MCF 10A (cell line): ENCODE measurements at regions not wholly inside any gene's neighbourhood (a gene's known extent, or its start where the extent isn't known, plus 50 kb on each side); places are given as distances from the start of the nearest gene placed in this dataset.

ENCODE experiments used
- BruUV-seq: library from RNA; stranded (reverse); fragments of 400-500 nt; replicated peaks from 2 replicates; lab custom pipeline; 2021; lab: Mats Ljungman, UMichigan
- CTCF ChIA-PET: fragments of 300-600 bp; sonication (Branson Sonifier 250); formaldehyde crosslinking; extraction: SDS; loops from one replicate; lab custom pipeline; 2021; ENCODE audit warnings: antibody characterized with exemption, inconsistent platforms; lab: Yijun Ruan, JAX
- POLR2A ChIA-PET: fragments of 300-600, 350-650 bp; sonication (Branson Sonifier 250); formaldehyde crosslinking; extraction: SDS; loops from one replicate; lab custom pipeline; 2020; ENCODE audit warnings: antibody characterized with exemption, inconsistent platforms; lab: Yijun Ruan, JAX
- DNase-seq: peaks from one replicate; pipeline ENCODE4 v3.0.0-alpha.2; 2018; ENCODE audit not compliant: unreplicated experiment
- H3K27ac Mint-ChIP-seq: one replicate; pipeline ENCODE4 v1.8.0; 2022; ENCODE audit warnings: mild to moderate bottlenecking, low read depth, mixed read lengths; ENCODE audit not compliant: unreplicated experiment
- H3K27me3 Mint-ChIP-seq: one replicate; pipeline ENCODE4 v1.8.0; 2022; ENCODE audit warnings: mixed read lengths; ENCODE audit not compliant: insufficient read depth, unreplicated experiment
- H3K36me3 Mint-ChIP-seq: one replicate; pipeline ENCODE4 v1.8.0; 2022; ENCODE audit warnings: mild to moderate bottlenecking, moderate library complexity, mixed read lengths; ENCODE audit not compliant: insufficient read depth, unreplicated experiment
- H3K4me1 Mint-ChIP-seq: one replicate; pipeline ENCODE4 v1.8.0; 2022; ENCODE audit warnings: mixed read lengths; ENCODE audit not compliant: insufficient read depth, unreplicated experiment
- H3K4me3 Mint-ChIP-seq: one replicate; pipeline ENCODE4 v1.8.0; 2022; ENCODE audit warnings: mild to moderate bottlenecking, moderate library complexity, mixed read lengths; ENCODE audit not compliant: unreplicated experiment
- H3K9me3 Mint-ChIP-seq: one replicate; pipeline ENCODE4 v1.8.0; 2022; ENCODE audit warnings: mixed read lengths; ENCODE audit not compliant: unreplicated experiment
- intact Hi-C: fragments of 100-400 bp; cut with micrococcal nuclease; formaldehyde crosslinking; loops from 2 replicates; pipeline ENCODE4 v1.14.1; 2022
- TF ChIP-seq, protein P1 (sequence below): fragments of 200-600 bp; IDR thresholded peaks from one replicate; pipeline ENCODE4 v1.8.0; 2022; ENCODE audit warnings: antibody characterized with exemption, mild to moderate bottlenecking; ENCODE audit not compliant: unreplicated experiment

GRCh38 chrX:9227276-9227675, 193.3 kb upstream of the FAM9B start:
- TF ChIP-seq, protein P1, sequence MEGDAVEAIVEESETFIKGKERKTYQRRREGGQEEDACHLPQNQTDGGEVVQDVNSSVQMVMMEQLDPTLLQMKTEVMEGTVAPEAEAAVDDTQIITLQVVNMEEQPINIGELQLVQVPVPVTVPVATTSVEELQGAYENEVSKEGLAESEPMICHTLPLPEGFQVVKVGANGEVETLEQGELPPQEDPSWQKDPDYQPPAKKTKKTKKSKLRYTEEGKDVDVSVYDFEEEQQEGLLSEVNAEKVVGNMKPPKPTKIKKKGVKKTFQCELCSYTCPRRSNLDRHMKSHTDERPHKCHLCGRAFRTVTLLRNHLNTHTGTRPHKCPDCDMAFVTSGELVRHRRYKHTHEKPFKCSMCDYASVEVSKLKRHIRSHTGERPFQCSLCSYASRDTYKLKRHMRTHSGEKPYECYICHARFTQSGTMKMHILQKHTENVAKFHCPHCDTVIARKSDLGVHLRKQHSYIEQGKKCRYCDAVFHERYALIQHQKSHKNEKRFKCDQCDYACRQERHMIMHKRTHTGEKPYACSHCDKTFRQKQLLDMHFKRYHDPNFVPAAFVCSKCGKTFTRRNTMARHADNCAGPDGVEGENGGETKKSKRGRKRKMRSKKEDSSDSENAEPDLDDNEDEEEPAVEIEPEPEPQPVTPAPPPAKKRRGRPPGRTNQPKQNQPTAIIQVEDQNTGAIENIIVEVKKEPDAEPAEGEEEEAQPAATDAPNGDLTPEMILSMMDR = no peak
- ChIA-PET CTCF (interaction anchor here (0.6 kb wide), 1 partner anchor 410 kb away, joined by 3 read pairs; no protein-coding TSS in a partner anchor), POLR2A (interaction anchor here (0.5 kb wide), 1 partner anchor 200 kb away, joined by 3 read pairs; no protein-coding TSS in a partner anchor)
- H3K4me3 Mint-ChIP-seq = no peak overlapping the region
- intact Hi-C loops = no loop called here
- no peaks in the 10 kb centered on the region for H3K27me3 Mint-ChIP-seq
- no peak overlapping the region for H3K27ac Mint-ChIP-seq
- no peaks in the 10 kb centered on the region for H3K36me3 Mint-ChIP-seq
- H3K9me3 Mint-ChIP-seq = no peaks in the 10 kb centered on the region
- no peak for DNase-seq
- BruUV-seq = no TSS peak
- H3K4me1 Mint-ChIP-seq = peaks cover 6% of the 10 kb centered on the region

GRCh38 chrX:9231491-9231890, 197.6 kb upstream of the FAM9B start:
- TF ChIP-seq, protein P1 = no peak
- Mint-ChIP-seq H3K27me3 (no peaks in the 10 kb centered on the region), H3K9me3 (no peaks in the 10 kb centered on the region), H3K36me3 (no peaks in the 10 kb centered on the region), H3K4me3 (no peak overlapping the region), H3K4me1 (peaks cover 6% of the 10 kb centered on the region), H3K27ac (no peak overlapping the region)
- ChIA-PET CTCF (no interaction called here), POLR2A (no interaction called here)
- DNase-seq = peak; percentile 37
- no TSS peak for BruUV-seq
- intact Hi-C loops = no loop called here

GRCh38 chrX:9233141-9233540, 199.2 kb upstream of the FAM9B start:
- no TSS peak for BruUV-seq
- H3K36me3 Mint-ChIP-seq = no peaks in the 10 kb centered on the region
- H3K27me3 Mint-ChIP-seq = no peaks in the 10 kb centered on the region
- intact Hi-C loops = no loop called here
- peaks cover 6% of the 10 kb centered on the region for H3K4me1 Mint-ChIP-seq
- CTCF ChIA-PET = interaction anchor here (0.9 kb wide), 1 partner anchor 89 kb away, joined by 3 read pairs; no protein-coding TSS in a partner anchor
- H3K4me3 Mint-ChIP-seq = no peak overlapping the region
- POLR2A ChIA-PET = no interaction called here
- no peak overlapping the region for H3K27ac Mint-ChIP-seq
- TF ChIP-seq, protein P1 = no peak
- no peak for DNase-seq
- H3K9me3 Mint-ChIP-seq = no peaks in the 10 kb centered on the region

DNA sequence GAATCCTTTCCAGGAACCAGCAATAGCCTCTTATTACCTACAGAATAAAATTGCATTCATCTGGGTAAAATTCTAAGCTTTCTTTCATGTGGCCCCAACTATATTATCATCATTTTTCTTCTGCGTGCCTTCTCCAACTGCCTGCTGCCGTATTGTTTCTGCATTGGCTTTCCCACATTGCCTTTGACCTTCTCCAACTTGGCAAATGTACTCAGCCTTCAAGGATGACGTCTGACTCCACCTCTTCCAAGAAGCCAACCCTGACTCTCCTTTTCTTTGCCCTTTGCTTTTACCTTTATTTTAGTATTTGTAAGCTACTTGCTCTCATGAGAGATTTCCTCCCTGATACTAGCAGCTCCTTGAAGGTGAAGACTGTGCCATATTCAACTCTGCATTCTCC, 200.4 kb upstream of the FAM9B start:
- ChIA-PET CTCF (no interaction called here), POLR2A (no interaction called here)
- BruUV-seq = no TSS peak
- Mint-ChIP-seq H3K27me3 (no peaks in the 10 kb centered on the region), H3K4me3 (no peak overlapping the region), H3K36me3 (no peaks in the 10 kb centered on the region), H3K27ac (no peak overlapping the region), H3K9me3 (no peaks in the 10 kb centered on the region), H3K4me1 (peaks cover 6% of the 10 kb centered on the region)
- intact Hi-C loops = no loop called here
- TF ChIP-seq, protein P1 = no peak
- DNase-seq = no peak
